ENCODE measurements at regions not wholly inside any gene's neighbourhood (a gene's known extent, or its start where the extent isn't known, plus 50 kb on each side); places are given as distances from the start of the nearest gene placed in this dataset.
"Not testable (repeated sequence)": the region's sequence is repeated elsewhere in the genome, so short reads cannot be mapped to it uniquely, and the experiment has no call there.

DNA sequence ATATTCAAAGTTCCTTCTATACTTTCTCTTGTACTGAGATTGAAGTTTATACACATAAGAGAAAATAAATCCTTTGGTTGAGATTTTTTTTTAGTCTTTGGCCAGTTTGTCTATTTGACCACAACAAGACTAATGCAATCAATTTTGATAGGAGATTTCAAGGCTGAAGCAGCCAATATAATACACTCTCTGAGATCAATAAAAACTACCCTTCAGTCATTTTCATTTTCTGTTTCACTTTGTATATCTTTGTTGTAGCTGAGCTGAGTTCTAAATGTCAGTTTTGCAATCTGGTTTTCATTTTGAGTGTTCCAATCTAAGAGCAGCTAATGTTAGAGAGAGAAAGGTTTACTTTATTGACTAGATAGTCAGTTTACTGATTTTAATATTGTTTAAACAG lies 623.8 kb upstream of the ROBO1 start:
- Mint-ChIP-seq H3K9me3 (peaks cover 0 to 4% of the 10 kb centered on the region in 2 donors), H3K36me3 (no peaks in the 10 kb centered on the region), H3K4me3 (no peak overlapping the region), H3K4me1 (no peaks in the 10 kb centered on the region), H3K27me3 (no peaks in the 10 kb centered on the region), H3K27ac (no peak overlapping the region)
- ATAC-seq (replicated peaks) (no peak), DNase-seq (no peak)

GRCh38 chr3:80384811-80385210 lies 617.0 kb upstream of the ROBO1 start:
- H3K4me1 Mint-ChIP-seq: no peaks in the 10 kb centered on the region
- no peaks in the 10 kb centered on the region for H3K36me3 Mint-ChIP-seq
- ATAC-seq (replicated peaks) (no peak), DNase-seq (no peak)
- peaks cover 2 to 7% of the 10 kb centered on the region in 2 donors for H3K9me3 Mint-ChIP-seq
- no peak overlapping the region for H3K27ac Mint-ChIP-seq
- H3K27me3 Mint-ChIP-seq: no peaks in the 10 kb centered on the region
- H3K4me3 Mint-ChIP-seq: no peak overlapping the region

GRCh38 chr3:80374423-80374822 lies 606.6 kb upstream of the ROBO1 start:
- H3K27me3 Mint-ChIP-seq: no peaks in the 10 kb centered on the region
- ATAC-seq (replicated peaks) (no peak), DNase-seq (no peak)
- H3K27ac Mint-ChIP-seq: no peak overlapping the region
- H3K9me3 Mint-ChIP-seq: peaks cover 0 to 6% of the 10 kb centered on the region in 2 donors
- H3K36me3 Mint-ChIP-seq: no peaks in the 10 kb centered on the region
- no peaks in the 10 kb centered on the region for H3K4me1 Mint-ChIP-seq
- H3K4me3 Mint-ChIP-seq: no peak overlapping the region

DNA sequence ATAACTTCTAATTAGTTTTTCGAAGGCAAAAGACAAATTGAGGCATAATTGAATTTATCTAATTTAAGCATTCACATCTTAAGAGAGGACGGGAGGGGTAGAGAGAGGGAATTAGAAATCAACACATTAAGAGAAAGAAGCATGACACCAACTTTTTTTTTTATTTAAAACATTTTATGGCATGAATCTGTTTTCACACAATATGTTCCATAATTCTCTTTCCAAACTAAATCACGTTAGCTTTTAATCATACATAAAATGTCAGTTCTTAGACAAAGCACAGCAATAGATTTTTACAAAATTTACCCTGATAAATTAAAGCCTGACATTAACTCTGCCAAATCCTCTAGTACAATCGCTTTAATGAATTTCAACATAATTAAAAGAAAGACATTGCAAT lies 600.8 kb upstream of the ROBO1 start:
- H3K27ac Mint-ChIP-seq: no peak overlapping the region
- no peaks in the 10 kb centered on the region for H3K36me3 Mint-ChIP-seq
- DNase-seq (no peak), ATAC-seq (replicated peaks) (no peak)
- no peaks in the 10 kb centered on the region for H3K4me1 Mint-ChIP-seq
- H3K4me3 Mint-ChIP-seq: no peak overlapping the region
- peaks cover 1 to 3% of the 10 kb centered on the region in 2 donors for H3K9me3 Mint-ChIP-seq
- no peaks in the 10 kb centered on the region for H3K27me3 Mint-ChIP-seq

- ATAC-seq (replicated peaks): no peak
- no peaks in the 10 kb centered on the region for H3K4me1 Mint-ChIP-seq
- H3K4me3 Mint-ChIP-seq: no peak overlapping the region
- DNase-seq: no peak
- H3K9me3 Mint-ChIP-seq: peaks cover 2 to 3% of the 10 kb centered on the region in 2 donors
- H3K27me3 Mint-ChIP-seq: no peaks in the 10 kb centered on the region
- H3K36me3 Mint-ChIP-seq: no peaks in the 10 kb centered on the region
- no peak overlapping the region for H3K27ac Mint-ChIP-seq
Measured at GRCh38 chr3:80366808-80367548, 599.2 kb upstream of the ROBO1 start.

DNA sequence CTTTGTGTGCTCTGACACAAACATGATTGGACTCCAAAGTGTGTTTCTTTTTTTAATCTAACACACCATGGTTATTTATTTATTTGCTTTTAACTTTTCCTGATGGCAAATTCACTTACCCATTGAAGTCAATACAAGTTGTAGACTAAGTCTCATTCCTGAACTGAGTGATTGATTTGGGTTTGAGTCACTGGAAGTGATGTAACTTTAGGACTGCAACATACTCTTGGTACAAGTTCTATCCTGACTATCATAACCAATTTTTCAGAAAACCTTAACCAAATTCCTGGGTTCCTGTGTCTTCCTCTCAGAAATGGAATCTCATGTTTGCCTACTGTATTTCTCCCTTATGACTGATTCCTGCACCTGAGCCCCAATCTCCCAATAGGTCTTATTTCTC lies 590.0 kb upstream of the ROBO1 start:
- Mint-ChIP-seq H3K27ac (no peak overlapping the region), H3K4me3 (no peak overlapping the region), H3K9me3 (peaks cover 6 to 8% of the 10 kb centered on the region in 2 donors), H3K4me1 (no peaks in the 10 kb centered on the region), H3K27me3 (no peaks in the 10 kb centered on the region), H3K36me3 (no peaks in the 10 kb centered on the region)
- no peak for ATAC-seq (replicated peaks)
- no peak for DNase-seq

DNA sequence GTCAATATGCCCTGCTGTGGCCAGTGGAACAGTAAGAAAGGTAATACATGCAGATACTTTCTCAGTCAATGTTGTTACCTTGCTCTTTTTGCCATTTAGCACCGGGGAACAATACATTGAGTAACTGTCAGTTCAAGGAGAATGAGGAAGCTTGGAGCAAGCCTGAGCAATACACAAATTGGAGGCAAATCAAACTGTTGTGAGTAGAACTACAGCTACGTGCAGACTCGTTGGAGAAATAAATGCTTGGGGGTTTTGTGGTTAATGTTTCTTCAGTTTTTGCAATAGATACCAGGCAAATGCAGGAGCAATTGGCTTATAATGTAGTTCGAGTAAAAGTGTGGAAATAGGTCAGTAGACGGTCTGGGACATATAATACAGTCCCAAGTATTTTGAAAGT lies 587.3 kb upstream of the ROBO1 start:
- ATAC-seq (replicated peaks) (no peak), DNase-seq (no peak)
- Mint-ChIP-seq H3K27ac (no peak overlapping the region), H3K4me3 (no peak overlapping the region), H3K27me3 (no peaks in the 10 kb centered on the region), H3K9me3 (peaks cover 2 to 8% of the 10 kb centered on the region in 2 donors), H3K4me1 (no peaks in the 10 kb centered on the region), H3K36me3 (no peaks in the 10 kb centered on the region)

DNA sequence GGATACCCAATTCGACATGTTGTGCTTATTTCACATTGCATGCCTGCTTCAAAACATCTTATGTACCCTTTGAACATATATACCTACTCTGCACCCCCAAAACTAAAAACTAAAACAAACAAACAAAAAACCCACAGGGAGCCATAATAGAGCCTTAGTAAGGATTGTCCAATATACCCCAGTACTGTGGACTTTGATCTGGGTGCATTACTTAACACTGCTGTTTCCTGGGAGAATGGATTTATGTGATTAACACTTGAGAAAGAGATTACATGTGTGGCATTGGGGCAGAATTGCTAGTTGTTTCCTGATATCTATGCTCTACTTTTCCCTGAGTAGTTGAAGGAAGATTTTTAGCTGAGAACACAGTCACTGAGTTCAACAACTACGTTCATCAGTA lies 583.4 kb upstream of the ROBO1 start:
- H3K9me3 Mint-ChIP-seq: peaks cover 0 to 2% of the 10 kb centered on the region in 2 donors
- no peaks in the 10 kb centered on the region for H3K27me3 Mint-ChIP-seq
- H3K4me3 Mint-ChIP-seq: no peak overlapping the region
- no peak overlapping the region for H3K27ac Mint-ChIP-seq
- no peaks in the 10 kb centered on the region for H3K4me1 Mint-ChIP-seq
- ATAC-seq (replicated peaks) (no peak), DNase-seq (no peak)
- no peaks in the 10 kb centered on the region for H3K36me3 Mint-ChIP-seq

GRCh38 chr3:80350771-80351170 lies 583.0 kb upstream of the ROBO1 start:
- H3K36me3 Mint-ChIP-seq: no peaks in the 10 kb centered on the region
- H3K9me3 Mint-ChIP-seq: peaks cover 0 to 2% of the 10 kb centered on the region in 2 donors
- H3K4me1 Mint-ChIP-seq: no peaks in the 10 kb centered on the region
- H3K27me3 Mint-ChIP-seq: no peaks in the 10 kb centered on the region
- no peak overlapping the region for H3K27ac Mint-ChIP-seq
- H3K4me3 Mint-ChIP-seq: no peak overlapping the region
- ATAC-seq (replicated peaks) (no peak), DNase-seq (no peak)

DNA sequence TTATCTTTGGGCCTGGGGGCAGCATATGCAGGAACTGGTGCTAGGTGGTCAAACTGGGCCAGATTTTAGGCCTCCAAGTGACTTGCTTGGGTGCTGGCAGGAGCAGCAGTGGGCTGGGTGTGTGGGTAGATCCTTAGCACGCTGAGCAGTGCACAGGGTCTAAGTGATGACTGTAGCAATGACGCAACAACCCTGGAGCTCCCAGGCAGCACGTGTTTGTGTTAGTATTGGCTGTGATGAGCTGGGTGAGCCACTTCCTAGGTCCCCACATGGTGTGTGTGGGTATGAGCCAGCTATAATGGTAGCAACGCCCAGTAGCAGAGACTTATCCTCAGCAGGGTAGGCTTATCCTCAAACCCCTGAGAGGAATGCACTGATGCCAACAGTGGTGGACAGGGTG lies 570.6 kb upstream of the ROBO1 start:
- Mint-ChIP-seq H3K4me3 (no peak overlapping the region), H3K36me3 (no peaks in the 10 kb centered on the region), H3K9me3 (peaks cover 13% of the 10 kb centered on the region in 2 donors), H3K4me1 (no peaks in the 10 kb centered on the region), H3K27ac (no peak overlapping the region), H3K27me3 (no peaks in the 10 kb centered on the region)
- no peak for DNase-seq
- no peak for ATAC-seq (replicated peaks)

GRCh38 chr3:80334534-80334933 lies 566.7 kb upstream of the ROBO1 start:
- H3K4me1 Mint-ChIP-seq: no peaks in the 10 kb centered on the region
- no peak overlapping the region for H3K4me3 Mint-ChIP-seq
- H3K9me3 Mint-ChIP-seq: peaks cover 9 to 10% of the 10 kb centered on the region in 2 donors
- no peaks in the 10 kb centered on the region for H3K27me3 Mint-ChIP-seq
- DNase-seq (no peak), ATAC-seq (replicated peaks) (no peak)
- H3K36me3 Mint-ChIP-seq: no peaks in the 10 kb centered on the region
- no peak overlapping the region for H3K27ac Mint-ChIP-seq

GRCh38 chr3:80331494-80332170 lies 563.8 kb upstream of the ROBO1 start:
- ATAC-seq (replicated peaks): no peak
- peaks cover 4 to 7% of the 10 kb centered on the region in 2 donors for H3K9me3 Mint-ChIP-seq

GRCh38 chr3:80314541-80314940 lies 546.7 kb upstream of the ROBO1 start:
- H3K4me1 Mint-ChIP-seq; ATAC-seq (replicated peaks); H3K36me3 Mint-ChIP-seq; DNase-seq; H3K27me3 Mint-ChIP-seq; H3K4me3 Mint-ChIP-seq; H3K27ac Mint-ChIP-seq: not testable (repeated sequence)
- H3K9me3 Mint-ChIP-seq: peaks cover 4 to 19% of the 10 kb centered on the region in 2 donors

More at GRCh38 chr3:80331494-80332170, 563.8 kb upstream of the ROBO1 start:
- no peak overlapping the region for H3K4me3 Mint-ChIP-seq
- H3K36me3 Mint-ChIP-seq: no peaks in the 10 kb centered on the region
- DNase-seq: no peak
- H3K27me3 Mint-ChIP-seq: no peaks in the 10 kb centered on the region
- no peaks in the 10 kb centered on the region for H3K4me1 Mint-ChIP-seq
- no peak overlapping the region for H3K27ac Mint-ChIP-seq

DNA sequence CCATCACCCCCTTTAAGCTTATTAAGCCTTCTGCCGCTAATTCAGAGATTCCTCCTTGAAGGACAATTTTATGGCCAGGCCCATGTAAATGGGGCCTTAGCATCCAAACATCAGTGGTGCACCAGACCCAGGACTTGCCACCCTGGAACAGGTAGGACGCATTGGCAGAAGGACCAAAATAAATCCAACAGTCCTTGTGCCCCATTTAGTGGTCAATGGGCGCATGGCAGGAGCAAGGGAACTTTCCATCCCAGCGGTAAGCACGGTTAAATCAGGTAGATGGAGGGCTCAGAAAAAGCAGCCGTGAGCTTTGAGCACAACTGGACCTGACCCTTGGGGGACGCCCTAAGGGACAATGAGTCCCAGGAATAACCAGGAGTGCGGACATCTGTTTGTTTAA lies 540.8 kb upstream of the ROBO1 start:
- DNase-seq (no peak), ATAC-seq (replicated peaks) (no peak)
- Mint-ChIP-seq H3K27me3 (no peaks in the 10 kb centered on the region), H3K27ac (no peak overlapping the region), H3K4me3 (no peak overlapping the region), H3K36me3 (no peaks in the 10 kb centered on the region), H3K9me3 (peaks cover 4 to 10% of the 10 kb centered on the region in 2 donors), H3K4me1 (no peaks in the 10 kb centered on the region)

DNA sequence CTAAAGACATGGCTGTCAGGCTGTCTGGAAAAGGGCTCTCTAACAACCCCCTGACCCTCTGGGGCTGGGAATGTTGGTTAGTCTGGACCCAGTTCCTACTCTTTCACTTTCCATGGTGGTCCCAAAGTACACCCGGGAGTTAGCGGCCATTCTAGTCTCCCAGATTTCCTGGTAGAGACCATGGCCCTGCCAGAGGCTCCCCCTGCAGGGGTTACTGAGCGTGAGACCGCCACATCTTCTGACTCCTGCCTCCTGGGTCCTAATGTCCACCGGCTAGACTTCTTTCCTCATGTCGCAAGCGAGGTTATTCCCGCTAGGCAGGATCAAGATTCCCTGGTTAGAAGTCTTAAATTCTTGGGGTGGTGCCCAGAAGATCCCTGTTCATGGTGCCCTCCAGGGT lies 540.0 kb upstream of the ROBO1 start:
- peaks cover 2 to 7% of the 10 kb centered on the region in 2 donors for H3K9me3 Mint-ChIP-seq

More for the DNA sequence above, 540.0 kb upstream of the ROBO1 start:
- H3K4me1 Mint-ChIP-seq: no peaks in the 10 kb centered on the region
- DNase-seq (no peak), ATAC-seq (replicated peaks) (no peak)
- no peak overlapping the region for H3K27ac Mint-ChIP-seq
- no peak overlapping the region for H3K4me3 Mint-ChIP-seq
- H3K27me3 Mint-ChIP-seq: no peaks in the 10 kb centered on the region
- H3K36me3 Mint-ChIP-seq: no peaks in the 10 kb centered on the region

Data from stimulated activated naive B cell treated with anti-CD40 and anti-IgM and Interleukin-4, amounts not matched to agents 10 μg/mL and 1 μg/mL and 100 μg/mL, for 72 hours (primary cell).